HG02759 (cell line): ENCODE measurements at regions not wholly inside any gene's neighbourhood (a gene's known extent, or its start where the extent isn't known, plus 50 kb on each side); places are given as distances from the start of the nearest gene placed in this dataset.

Source experiments
- ATAC-seq: cut with Tn5 transposase; IDR thresholded peaks from one replicate; pipeline ENCODE4 v1.9.1; 2021; ENCODE audit warnings: mild to moderate bottlenecking, moderate library complexity; ENCODE audit not compliant: unreplicated experiment

- no peak for ATAC-seq
Measured at GRCh38 chr16:73213732-73214455, 166.0 kb upstream of the ZFHX3 start.

DNA sequence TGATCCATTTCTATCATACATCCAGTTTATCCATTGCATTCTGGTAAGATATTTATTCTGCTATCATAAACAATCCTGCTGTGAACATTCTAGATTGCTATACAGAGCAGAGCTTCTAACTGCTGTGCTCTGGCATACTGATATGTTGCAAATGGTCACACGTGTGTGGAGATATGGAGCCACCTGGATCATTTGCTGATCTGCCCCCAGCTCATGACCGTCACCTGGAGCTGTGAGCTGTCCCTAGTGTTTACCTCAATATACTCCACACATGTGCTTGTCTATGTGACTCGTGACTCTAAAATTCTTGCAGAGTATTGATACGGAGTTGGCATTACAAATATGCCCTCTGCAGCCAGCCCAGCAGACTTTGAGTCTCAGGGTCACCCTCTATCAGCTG is 164.5 kb upstream of the ZFHX3 start:
- no peak for ATAC-seq

- no peak for ATAC-seq
Measured at GRCh38 chr16:73210686-73211085, 162.8 kb upstream of the ZFHX3 start.

- no peak for ATAC-seq
Measured at GRCh38 chr16:73210084-73210483, 162.2 kb upstream of the ZFHX3 start.

DNA sequence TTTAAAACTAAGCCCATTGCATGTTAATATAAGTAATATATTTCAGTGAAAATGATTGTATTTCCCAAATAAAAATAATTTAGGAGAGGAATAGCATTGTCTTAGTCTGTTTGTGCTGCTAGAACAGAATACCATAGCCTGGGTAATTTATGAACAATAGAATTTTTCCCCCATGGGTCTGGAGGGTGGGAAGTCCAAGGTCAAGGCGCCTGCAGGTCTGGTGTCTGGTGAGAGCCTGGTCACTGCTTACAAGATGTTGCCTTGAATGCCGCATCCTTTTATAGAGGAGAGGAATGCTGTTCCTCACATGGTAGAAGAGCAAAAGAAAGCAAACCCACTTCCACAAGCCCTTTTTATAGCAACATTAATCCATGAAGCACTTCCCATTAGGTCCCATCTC is 161.3 kb upstream of the ZFHX3 start:
- no peak for ATAC-seq

DNA sequence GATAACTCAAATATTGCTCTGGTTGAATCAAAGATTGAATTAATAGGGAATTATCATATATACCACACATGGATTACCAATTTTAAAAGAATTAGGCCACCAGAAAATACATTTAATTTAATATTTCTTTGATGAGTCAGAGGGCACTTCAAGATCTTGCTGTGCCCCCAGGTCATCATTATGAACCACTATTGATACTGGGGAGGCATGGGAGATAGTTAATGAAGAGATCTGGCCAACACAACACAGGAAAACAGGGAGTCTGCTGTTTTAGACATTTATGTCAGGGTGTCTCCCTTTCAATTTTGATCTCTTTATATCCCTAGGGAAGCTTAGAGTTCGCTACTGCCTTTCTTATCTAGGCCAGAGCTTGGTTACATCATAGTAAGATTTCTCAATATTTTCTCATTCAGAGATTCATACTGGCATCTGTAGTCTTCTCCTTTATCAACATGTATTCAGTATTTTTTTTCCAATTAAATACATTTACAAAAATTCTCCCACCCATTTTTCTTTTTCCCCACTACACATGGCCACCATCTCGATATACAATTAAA is 158.3 kb upstream of the ZFHX3 start:
- ATAC-seq = no peak

DNA sequence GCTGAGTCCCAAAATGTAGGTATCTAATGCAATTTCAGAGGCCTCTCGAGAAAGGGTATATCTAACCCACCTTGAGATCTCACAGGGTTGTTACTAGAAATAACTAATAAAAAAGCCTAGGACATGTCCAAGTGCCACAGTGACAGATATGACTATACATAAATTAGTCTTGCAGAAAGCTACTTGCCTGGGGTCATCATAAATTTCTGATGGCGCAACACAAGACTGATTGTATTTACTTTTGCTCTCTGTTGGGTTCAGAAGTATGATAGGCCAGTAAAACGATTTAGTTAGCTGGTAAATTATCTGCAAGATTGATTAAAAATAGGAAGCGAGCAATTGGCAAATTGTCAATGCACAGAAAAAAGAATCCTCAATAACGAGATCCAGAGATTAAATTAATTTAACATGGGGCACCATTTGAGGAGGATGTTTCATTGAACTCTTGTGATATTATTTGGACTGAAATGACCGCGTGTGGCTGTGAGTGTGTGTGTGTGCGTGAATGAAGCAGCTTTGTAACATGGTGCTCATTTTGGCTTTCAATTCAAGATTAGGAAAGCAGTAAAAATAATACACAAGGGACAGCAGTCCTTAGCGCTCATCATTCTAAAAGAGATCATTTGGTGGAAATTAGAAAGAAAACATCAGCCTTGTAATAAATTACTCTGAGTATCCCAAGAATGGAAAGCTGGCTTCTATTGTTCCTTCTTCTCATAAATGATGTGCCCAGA is 157.4 kb upstream of the ZFHX3 start:
- ATAC-seq = no peak

DNA sequence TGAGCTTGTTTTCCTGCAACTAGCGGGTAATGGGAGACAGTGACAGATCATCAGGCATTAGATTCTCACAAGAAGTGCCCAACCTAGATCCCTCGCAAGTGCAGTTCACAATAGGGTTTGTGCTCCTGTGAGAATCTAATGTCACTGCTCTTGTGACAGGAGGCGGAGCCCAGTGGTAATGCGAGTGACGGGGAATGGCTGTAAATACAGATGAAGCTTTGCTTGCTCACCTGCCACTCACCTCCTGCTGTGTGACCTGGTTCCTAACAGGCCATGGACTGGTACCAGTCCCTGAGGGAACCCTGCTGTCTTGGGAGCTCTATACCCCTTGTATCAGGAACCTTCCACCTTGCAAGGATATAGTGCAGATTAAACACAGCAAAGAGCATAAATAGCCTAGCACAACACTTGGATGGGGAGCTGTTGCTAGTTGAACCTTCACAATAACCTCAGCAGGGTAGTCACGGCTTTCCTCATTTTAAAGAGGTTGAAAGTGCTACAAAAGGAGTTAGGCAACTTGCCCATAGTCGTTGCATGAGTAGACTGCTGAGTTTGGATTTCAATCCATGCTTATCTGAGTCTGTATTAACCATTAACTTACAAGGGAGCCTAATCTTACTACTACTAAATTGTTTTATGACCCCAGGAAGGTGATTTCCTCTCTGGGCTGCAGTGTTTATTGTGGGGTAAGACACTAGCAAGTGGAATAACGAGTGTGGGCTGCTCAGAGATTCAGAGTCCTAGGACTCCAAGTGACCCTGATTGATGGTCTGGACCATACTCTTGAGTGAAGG is 156.6 kb upstream of the ZFHX3 start:
- no peak for ATAC-seq

DNA sequence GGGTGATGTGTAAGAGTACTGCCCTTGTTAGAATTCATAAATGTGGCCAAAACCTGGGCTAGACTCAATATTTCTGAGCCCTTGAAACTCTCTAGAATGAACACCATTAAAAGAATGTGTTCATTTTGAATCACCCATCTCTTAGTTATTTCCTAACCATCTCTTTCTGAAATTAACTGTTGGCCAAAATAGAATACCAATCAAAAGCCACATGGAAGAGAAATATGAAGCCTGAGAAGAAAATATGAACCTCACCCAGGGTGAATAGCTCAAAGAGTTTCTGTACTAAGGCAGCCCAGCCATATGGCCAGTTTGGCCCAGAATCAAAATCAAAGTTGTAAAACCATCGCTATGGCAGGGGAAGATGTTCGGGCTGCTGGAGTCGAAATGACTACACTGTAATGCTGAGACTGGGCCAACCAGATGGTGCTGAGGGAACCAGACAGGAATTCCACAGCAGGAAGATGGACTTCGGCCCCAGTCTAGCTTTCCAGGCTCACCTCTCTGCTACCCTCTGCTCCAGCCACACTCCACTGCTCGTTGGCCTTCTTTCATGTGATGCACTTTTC is 154.3 kb upstream of the ZFHX3 start:
- no peak for ATAC-seq

DNA sequence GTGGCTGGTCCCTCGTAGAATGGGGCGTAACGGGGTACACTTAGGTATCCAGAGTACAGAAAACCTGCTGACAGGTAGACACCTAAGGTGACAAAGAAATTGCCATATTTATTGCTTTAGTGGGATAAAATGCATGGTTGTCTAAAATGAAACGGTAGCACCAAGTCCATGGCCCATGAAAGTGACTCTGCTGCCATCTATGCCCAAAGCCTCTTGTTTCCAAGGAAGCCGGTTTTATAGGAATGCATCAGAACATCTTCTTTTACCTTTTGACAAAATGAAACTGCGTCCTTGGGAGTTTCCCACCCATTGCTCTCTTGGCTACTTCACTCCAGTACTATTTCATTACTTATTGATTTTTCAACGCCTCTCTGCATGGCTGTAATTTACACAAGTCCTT is 151.3 kb upstream of the ZFHX3 start:
- ATAC-seq = no peak

GRCh38 chr16:73198481-73198880 is 150.6 kb upstream of the ZFHX3 start:
- ATAC-seq = no peak

DNA sequence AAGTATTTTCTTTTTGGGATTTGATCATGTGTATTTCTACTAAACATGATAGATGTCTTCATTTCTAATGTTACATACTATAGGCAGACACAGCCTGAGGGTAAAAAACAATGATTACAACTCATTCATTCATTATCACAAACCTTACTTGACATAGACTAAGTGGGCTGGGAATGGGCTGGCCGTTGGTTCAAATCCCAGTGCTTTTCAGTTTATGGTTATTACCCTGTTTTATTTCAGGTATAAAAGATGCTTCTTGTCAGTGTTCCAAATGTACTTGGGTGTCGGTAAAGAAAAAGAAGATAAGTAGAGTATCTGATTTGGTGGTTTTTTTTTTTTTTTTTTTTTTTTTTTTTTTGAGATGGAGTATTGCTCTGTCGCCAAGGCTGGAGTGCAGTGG is 149.7 kb upstream of the ZFHX3 start:
- no peak for ATAC-seq

- peak; percentile 85 for ATAC-seq
Measured at GRCh38 chr16:73196670-73197069, 148.7 kb upstream of the ZFHX3 start.

DNA sequence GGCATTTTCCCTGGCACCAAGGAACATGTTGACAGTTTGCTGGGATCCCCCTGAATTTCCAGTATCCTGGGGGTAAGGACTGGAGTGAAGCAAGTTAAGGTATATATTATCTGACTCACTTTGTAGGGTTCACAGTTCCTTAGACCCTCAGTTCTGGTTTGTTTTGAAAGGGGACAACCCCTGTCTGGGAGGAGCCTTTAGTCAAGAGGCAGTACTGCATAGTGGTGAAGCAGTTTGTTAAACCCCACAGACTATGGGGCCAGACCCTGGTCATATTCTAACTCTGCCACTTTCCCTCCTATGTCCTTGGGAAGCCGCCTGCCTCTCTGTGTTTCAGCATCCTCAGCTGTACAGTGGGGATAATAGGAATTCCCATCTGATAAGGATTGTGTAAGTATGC is 145.5 kb upstream of the ZFHX3 start:
- no peak for ATAC-seq

GRCh38 chr16:73192232-73192894 is 144.4 kb upstream of the ZFHX3 start:
- ATAC-seq = no peak

GRCh38 chr16:73191660-73192046 is 143.7 kb upstream of the ZFHX3 start:
- ATAC-seq = no peak

DNA sequence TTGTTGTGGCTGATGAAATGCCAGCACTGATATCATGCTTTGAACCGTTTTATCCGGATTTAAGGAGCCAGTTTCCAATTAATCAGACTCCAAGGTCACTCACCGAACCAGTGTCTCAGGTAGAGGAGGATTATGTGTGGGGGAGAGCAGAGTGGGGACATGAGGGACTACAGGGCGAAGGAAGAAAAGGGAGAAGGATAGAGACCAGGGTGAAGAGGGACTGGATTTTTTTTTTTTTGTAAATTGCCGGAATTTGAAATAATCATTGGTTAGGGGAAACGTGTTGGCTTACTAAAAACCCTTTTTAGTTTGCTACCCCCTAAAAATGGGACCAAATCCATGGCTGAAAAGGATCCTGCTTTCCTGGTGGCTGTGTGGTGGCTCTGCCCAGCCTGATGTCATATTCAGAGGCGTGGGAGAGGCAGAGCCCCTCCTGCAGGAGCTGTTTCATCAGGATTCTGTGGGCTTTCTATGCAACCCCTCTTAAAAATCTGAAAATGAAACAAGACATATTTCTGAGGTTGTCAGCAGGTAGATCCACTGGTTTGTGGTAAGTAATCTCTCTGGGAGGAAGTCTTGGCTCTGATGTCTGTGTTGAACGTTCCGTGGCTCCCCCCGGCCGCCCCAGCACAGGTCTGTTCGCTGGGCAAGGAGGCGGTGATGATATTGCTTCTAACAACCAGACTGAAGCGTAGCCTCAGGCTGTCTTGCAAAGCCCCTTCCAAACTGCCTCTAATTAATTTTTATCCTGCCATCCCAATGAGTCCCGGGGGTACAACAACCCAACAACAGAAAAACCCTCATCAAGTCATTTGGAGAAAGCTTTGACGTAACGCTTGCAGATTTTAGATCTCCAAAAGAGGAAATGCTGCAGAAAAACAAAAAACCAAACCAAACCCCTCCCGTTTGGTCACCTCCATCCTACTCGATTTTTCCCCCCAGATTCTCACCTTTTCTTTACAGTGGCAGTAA is 143.0 kb upstream of the ZFHX3 start:
- ATAC-seq = no peak

GRCh38 chr16:73190256-73190655 is 142.3 kb upstream of the ZFHX3 start:
- ATAC-seq = no peak

- ATAC-seq = no peak
Measured at GRCh38 chr16:73189136-73189535, 141.2 kb upstream of the ZFHX3 start.
